Tibial nerve (tissue), 4 donors: ENCODE measurements at regions not wholly inside any gene's neighbourhood (a gene's known extent, or its start where the extent isn't known, plus 50 kb on each side); places are given as distances from the start of the nearest gene placed in this dataset.
"Not testable (repeated sequence)": the region's sequence is repeated elsewhere in the genome, so short reads cannot be mapped to it uniquely, and the experiment has no call there.

Experiments
- DNase-seq, 2 donors: peaks; one replicate each; pipeline ENCODE4 v3.0.0-alpha.2; 2019; ENCODE audit warnings: low spot score in 2 of 2
- H3K27ac ChIP-seq, 4 donors: fragments of 200-600 bp; sonication (generic) in 3 of 4; one replicate each; pipeline ENCODE4 v1.5.1; 2017 to 2019; ENCODE audit warnings: mild to moderate bottlenecking in 1 of 4
- H3K27me3 ChIP-seq, 2 donors: fragments of 200-600 bp; sonication (generic) in 1 of 2; one replicate each; pipeline versions ENCODE4 v1.5.1 to v1.6.0; 2017 to 2019
- H3K36me3 ChIP-seq, 3 donors: fragments of 200-600 bp; sonication (generic); one replicate each; pipeline ENCODE4 v1.5.1; 2018 to 2019
- H3K4me1 ChIP-seq, 4 donors: fragments of 200-600 bp; sonication (generic) in 3 of 4; one replicate each; pipeline ENCODE4 v1.5.1; 2017 to 2019
- H3K4me3 ChIP-seq, 4 donors: fragments of 200-600 bp; sonication (generic) in 3 of 4; one replicate each; pipeline ENCODE4 v1.5.1; 2017 to 2019; ENCODE audit warnings: mild to moderate bottlenecking in 1 of 4, moderate library complexity in 1 of 4
- H3K9me3 ChIP-seq, 4 donors: fragments of 200-600 bp; sonication (generic) in 3 of 4; one replicate each; pipeline ENCODE4 v1.5.1; 2017 to 2019
- CTCF ChIP-seq, 5 experiments: fragments of 200-600 bp in 3 of 5; fragments of 450-650 bp in 2 of 5; sonication (generic) in 3 of 5; IDR thresholded peaks; one replicate each; pipeline ENCODE4 v1.5.1; 2016 to 2019; ENCODE audit warnings: antibody characterized with exemption in 5 of 5, mild to moderate bottlenecking in 3 of 5, moderate library complexity in 2 of 5
- EP300 ChIP-seq, 2 donors: sonication (generic); formaldehyde crosslinking; IDR thresholded peaks; one replicate each; pipeline ENCODE4 v1.6.1; 2017; ENCODE audit warnings: antibody characterized with exemption in 2 of 2, mild to moderate bottlenecking in 1 of 2
- POLR2A ChIP-seq, 2 donors: fragments of 450-650 bp; IDR thresholded peaks; one replicate each; pipeline ENCODE4 v1.6.1; 2017; ENCODE audit warnings: antibody characterized with exemption in 2 of 2, mild to moderate bottlenecking in 2 of 2, moderate library complexity in 2 of 2
- whole genome bisulfite sequencing, 2 donors: methylation state at CpG; one replicate each; pipeline ENCODE4 v1.1.5; 2018; 5-methylcytosine and 5-hydroxymethylcytosine counted together

GRCh38 chr14:38363217-38363616 is 107.3 kb upstream of the CLEC14A start:
- 90 to 95% methylated on average over 6 of the region's 6 CpGs for WGBS, 2 donors
- Histone ChIP-seq H3K4me3 (no peak overlapping the region), H3K27me3 (no peaks in the 10 kb centered on the region), H3K27ac (no peak overlapping the region), H3K9me3 (no peaks in the 10 kb centered on the region), H3K36me3 (no peaks in the 10 kb centered on the region), H3K4me1 (no peaks in the 10 kb centered on the region)
- TF ChIP-seq POLR2A (IDR thresholded peaks at IDR 0.05): no peak
- TF ChIP-seq EP300 (IDR thresholded peaks at IDR 0.05): no peak
- DNase-seq: no peak

DNA sequence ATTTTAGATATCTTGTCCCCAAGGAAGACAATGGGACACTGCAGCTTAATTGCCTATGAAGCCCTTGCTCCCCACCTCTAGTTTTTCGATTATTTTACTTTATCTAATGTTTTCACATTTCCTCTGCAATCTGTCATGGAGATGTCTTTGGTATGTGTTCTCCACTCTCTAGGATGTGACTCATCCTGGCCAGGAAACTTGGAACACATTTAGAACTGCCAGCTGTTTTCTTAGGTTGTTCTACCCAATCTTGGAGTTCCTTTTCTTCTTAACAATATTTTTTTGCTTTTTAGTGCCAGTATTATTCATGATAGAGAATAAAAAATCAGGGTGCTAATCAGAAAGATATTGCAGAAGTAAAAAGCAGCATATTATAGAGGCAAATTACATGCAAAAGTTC is 101.7 kb upstream of the CLEC14A start:
- Histone ChIP-seq H3K27me3 (no peaks in the 10 kb centered on the region), H3K27ac (no peak overlapping the region), H3K4me3 (no peak overlapping the region), H3K9me3 (peaks cover 0 to 8% (median 0%) of the 10 kb centered on the region in 4 donors), H3K4me1 (no peaks in the 10 kb centered on the region), H3K36me3 (no peaks in the 10 kb centered on the region)
- no peak for DNase-seq
- TF ChIP-seq EP300 (IDR thresholded peaks at IDR 0.05): peak in 1 of 2 donors; percentile 53
- TF ChIP-seq POLR2A (IDR thresholded peaks at IDR 0.05): no peak
- TF ChIP-seq CTCF (IDR thresholded peaks at IDR 0.05): no peak
- WGBS, 2 donors: 64 to 76% methylated on average over 1 of the region's 1 CpG

- H3K36me3 ChIP-seq, H3K4me3 ChIP-seq, H3K27ac ChIP-seq, H3K4me1 ChIP-seq, H3K9me3 ChIP-seq, DNase-seq, H3K27me3 ChIP-seq: not testable (repeated sequence)
- 93 to 96% methylated on average over 2 of the region's 2 CpGs for WGBS, 2 donors
These were observed 99.6 kb upstream of the CLEC14A start for GRCh38 chr14:38355473-38355872.

GRCh38 chr14:38350102-38350501 is 94.2 kb upstream of the CLEC14A start:
- TF ChIP-seq POLR2A (IDR thresholded peaks at IDR 0.05): no peak
- no peak for TF ChIP-seq EP300 (IDR thresholded peaks at IDR 0.05)
- no peak for TF ChIP-seq CTCF (IDR thresholded peaks at IDR 0.05)
- Histone ChIP-seq H3K9me3 (peaks cover 0 to 4% (median 0%) of the 10 kb centered on the region in 4 donors), H3K27me3 (no peaks in the 10 kb centered on the region), H3K27ac (no peak overlapping the region), H3K4me3 (no peak overlapping the region), H3K4me1 (no peaks in the 10 kb centered on the region), H3K36me3 (no peaks in the 10 kb centered on the region)
- 62 to 75% methylated on average over 1 of the region's 1 CpG for WGBS, 2 donors
- DNase-seq: no peak

- no peak for DNase-seq
- no peak overlapping the region for H3K4me3 ChIP-seq
- H3K36me3 ChIP-seq: no peaks in the 10 kb centered on the region
- peaks cover 0 to 4% (median 0%) of the 10 kb centered on the region in 4 donors for H3K9me3 ChIP-seq
- H3K27me3 ChIP-seq: no peaks in the 10 kb centered on the region
- no peak overlapping the region for H3K27ac ChIP-seq
- TF ChIP-seq POLR2A (IDR thresholded peaks at IDR 0.05) (no peak), EP300 (IDR thresholded peaks at IDR 0.05) (no peak), CTCF (IDR thresholded peaks at IDR 0.05) (no peak)
- H3K4me1 ChIP-seq: no peaks in the 10 kb centered on the region
These were observed 86.9 kb upstream of the CLEC14A start for GRCh38 chr14:38342803-38343202.

GRCh38 chr14:38339696-38340095 is 83.8 kb upstream of the CLEC14A start:
- TF ChIP-seq POLR2A (IDR thresholded peaks at IDR 0.05) (no peak), EP300 (IDR thresholded peaks at IDR 0.05) (no peak), CTCF (IDR thresholded peaks at IDR 0.05) (no peak)
- no peak overlapping the region for H3K27ac ChIP-seq
- WGBS, 2 donors: 85 to 95% methylated on average over 1 of the region's 1 CpG
- DNase-seq: no peak
- H3K9me3 ChIP-seq: no peaks in the 10 kb centered on the region
- H3K4me3 ChIP-seq: no peak overlapping the region
- no peaks in the 10 kb centered on the region for H3K36me3 ChIP-seq
- no peaks in the 10 kb centered on the region for H3K27me3 ChIP-seq
- no peaks in the 10 kb centered on the region for H3K4me1 ChIP-seq
